Amygdala (tissue), 56 donors: ENCODE measurements at regions not wholly inside any gene's neighbourhood (a gene's known extent, or its start where the extent isn't known, plus 50 kb on each side); places are given as distances from the start of the nearest gene placed in this dataset.
A peak's percentile ranks its signal among the peaks of the same experiment; 100 is the strongest.
"Not testable (repeated sequence)": the region's sequence is repeated elsewhere in the genome, so short reads cannot be mapped to it uniquely, and the experiment has no call there.

Source experiments
- DNase-seq, 56 donors: peaks; one replicate each; lab custom pipeline; 2025; lab: John Stamatoyannopoulos, UW

DNA sequence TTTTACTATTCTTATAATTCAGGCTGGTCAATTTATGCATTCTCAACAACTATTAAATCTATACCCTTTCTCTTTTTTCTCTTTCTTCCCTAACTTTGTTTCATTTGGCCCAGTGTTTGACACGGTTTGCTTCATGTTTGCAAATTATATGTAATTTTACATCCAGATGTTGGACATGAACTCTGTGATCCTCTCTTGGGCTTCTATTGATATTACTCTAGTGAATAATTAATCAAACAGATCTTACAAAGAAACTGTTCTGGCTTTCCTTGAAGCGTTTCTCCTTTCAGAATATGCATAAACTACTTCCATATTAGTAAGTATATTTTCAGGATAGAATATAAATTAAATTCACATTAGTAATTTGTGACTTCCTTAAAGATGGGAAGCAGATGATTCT, 225.1 kb upstream of the TMEFF2 start:
- DNase-seq: no peak

DNA sequence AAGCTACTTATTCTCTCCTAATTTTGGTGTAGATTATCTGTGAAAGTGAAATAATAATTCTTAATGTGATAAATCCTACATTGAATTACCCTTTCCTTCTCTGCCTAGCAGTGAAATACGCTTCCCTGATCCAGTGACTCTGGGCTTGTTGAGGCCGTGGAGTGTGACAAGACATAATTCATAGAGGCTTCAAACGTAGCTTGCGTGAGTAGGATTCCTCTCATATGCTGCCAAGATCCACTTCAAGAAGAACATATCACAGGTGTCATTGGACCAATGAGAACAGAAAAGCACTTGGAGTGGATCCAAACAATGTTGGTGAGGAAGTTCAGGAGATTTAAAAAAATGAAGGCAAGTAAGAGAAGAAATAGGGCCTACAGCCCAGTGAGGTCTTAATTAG, 221.3 kb upstream of the TMEFF2 start:
- no peak for DNase-seq

DNA sequence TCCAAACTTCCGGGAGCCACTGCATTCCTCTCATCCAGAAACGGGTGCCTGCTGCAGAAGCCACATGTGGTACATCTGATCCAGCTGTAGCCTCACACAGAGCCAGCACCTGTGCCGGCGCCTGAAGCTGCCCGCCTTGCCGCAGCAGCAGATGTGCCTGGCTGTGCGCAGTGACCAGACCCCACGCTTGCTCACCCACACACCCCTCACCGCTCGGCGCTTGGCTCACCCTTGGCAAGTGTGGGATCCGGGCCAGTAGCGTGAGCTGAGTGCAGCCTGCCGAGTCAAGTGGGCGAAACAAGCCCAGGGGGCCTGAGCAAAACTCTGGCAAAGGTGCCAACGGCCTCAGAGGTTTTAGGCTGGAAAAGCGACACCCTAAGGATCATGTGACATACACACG, 220.1 kb upstream of the TMEFF2 start:
- DNase-seq: peak in 1 of 56 donors; percentile 0

DNA sequence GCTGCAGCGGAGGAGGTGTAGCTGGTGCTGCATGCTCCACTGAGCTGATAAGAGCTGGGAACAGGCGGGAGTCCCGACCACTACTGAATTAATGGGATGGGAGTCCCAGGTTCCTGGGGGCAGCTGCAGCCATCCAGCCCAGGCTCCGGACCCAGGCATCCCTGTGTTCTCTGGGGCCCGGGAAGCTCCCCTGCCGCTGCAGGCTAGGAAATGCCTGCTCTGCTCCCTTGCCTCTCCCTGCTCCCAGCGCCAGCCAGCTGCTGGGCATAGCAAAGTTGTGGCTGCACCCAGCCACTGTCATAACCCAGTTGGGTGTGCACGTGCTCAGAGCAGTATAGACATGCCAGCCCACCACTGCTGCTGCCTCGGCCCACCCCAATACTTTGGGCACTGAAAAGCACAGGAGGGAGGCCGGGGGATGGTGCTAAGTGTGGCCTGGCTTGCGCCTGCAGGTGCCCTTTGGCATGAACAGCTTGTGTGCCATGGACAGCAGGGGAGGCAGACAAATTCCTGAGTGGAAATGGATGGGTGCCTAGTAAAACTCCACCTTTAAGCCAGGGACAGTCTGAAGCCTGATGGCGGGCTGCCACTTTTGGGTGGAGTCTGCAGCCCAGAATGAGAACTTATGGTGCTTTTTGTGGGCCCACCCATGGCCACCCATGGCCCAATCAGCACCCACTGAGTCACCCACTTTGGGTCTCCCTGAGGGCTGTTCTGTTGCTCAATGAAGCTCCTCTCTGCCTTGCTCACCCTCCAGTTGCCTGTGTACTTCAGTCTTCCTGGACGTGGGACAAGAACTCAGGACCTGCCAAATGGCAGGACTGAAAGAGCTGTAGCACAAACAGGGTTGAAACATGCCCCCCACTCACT, 219.3 kb upstream of the TMEFF2 start:
- peak in 1 of 56 donors; percentile 0 for DNase-seq

DNA sequence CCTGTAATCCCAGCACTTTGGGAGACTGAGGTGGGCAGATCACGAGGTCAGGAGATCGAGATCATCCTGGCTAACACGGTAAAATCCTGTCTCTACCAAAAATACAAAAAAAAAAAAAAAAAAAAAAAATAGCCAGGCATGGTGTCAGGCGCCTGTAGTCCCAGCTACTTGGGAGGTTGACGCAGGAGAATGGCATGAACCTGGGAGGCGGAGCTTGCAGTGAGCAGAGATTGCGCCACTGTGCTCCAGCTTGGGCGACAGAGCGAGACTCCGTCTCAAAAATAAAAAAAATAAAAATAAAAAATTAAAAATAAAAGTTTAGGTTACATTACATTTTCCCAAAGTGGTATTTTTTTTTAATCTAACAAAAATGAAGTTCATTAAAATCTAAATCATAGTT, 218.1 kb upstream of the TMEFF2 start:
- DNase-seq: peak in 1 of 56 donors; percentile 0

DNA sequence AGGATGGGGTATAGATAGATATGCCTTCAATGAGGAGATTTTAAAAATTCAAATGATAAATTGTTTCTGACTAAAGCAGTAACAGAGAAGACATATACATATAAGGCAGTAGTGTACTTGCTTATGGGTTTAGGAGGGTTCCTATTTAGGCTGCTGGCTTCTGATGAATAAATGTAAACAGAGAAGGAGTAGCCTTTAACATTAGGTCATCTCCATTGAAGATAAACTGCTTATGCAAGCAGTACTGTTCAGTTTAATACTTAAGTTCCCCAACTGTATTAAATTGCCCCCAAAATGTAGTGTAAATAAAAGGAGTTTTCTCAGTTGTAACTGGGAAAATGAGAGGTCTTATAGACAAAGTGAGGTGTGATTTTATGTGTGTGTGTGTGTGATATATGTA, 217.7 kb upstream of the TMEFF2 start:
- no peak for DNase-seq

DNA sequence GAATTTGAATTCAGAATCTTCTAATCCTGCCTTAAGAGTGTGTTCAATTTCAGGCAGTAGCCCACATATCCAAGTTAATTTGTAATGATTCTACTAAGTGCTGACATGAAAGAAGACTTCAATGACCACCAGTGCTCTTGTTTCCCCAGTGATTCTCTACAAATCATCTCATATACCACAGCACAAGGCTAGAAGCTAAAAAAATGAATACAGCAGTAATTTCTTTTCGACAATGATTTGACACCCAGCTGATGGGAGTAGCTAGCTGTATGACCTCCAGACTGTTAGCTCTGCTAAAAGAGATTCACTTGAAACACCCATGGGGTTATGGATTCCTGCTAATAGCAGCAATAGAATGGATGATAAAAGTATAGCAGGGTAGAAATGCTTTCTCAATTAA, 217.0 kb upstream of the TMEFF2 start:
- no peak for DNase-seq

DNA sequence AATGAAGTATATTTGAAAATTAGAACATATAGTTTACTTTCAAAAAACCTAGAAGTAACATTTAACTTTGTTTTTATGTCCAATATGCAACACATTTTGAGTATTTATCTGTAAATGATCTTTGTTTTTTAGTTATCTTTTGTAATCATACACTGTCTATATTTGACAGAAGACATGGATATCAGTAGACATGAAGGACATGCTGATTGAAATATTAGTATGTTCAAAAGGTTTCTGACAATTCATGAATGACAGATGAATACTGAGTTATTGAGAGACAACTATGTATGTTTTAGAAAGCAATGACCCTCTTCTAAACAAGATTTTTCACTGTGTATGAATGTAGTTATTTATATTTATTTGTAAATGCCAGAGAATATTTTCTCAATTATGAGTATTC, 215.6 kb upstream of the TMEFF2 start:
- DNase-seq: no peak

DNA sequence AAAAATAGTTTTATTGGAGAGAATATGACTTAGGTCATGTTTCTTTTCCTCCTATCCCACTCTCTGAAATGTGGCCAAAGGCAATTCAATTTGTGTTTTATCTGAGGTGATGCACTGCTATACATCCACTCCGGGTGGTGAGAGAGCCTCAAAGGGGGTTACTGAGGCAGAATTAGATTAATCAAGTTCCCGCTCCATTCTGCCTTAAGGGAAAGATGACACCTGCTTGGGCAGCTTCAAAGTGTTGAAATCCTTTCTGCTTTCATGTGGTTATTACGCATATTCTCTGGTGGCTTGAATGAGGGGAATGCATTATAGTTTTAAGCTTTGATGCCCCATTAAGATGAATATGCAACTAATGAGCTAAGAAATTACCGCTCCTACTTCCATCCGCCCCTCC, 213.0 kb upstream of the TMEFF2 start:
- DNase-seq: no peak

DNA sequence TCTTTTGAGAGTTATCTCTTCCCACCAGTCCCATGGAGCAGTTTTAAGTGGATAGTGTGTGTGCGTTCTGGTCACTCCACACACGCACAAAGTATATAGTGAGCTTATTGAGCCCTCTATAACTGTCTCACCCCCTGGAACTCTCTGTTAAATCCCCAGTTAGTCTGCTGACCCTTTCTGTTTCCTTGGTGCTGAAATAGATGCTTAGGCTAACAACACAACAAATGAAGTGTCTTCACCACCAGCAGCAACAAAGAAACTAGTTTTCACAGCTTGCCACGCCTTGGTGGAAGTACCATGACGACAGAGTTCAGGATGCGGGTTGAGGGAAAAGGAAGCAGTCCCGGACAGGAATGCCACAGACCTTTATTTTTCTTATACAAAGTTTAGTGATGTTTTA, 203.5 kb upstream of the TMEFF2 start:
- DNase-seq: no peak

DNA sequence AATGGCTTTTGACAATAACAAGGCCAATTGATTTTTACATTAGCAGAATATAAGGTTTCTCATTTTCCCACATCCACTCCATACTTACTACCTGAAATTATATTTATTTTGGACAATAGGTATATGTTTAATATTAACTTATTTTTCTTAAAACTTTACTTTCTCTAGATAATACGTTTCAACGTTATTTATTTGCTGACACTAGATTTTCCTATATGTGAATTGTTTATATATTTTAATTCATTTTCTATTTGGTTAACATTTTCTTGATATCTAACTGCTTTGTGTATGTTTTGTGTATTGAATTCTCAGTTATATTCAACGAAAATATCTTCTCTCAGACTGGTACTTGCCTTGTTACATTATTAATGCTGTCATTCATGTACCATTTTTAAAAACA, 199.9 kb upstream of the TMEFF2 start:
- DNase-seq: no peak

DNA sequence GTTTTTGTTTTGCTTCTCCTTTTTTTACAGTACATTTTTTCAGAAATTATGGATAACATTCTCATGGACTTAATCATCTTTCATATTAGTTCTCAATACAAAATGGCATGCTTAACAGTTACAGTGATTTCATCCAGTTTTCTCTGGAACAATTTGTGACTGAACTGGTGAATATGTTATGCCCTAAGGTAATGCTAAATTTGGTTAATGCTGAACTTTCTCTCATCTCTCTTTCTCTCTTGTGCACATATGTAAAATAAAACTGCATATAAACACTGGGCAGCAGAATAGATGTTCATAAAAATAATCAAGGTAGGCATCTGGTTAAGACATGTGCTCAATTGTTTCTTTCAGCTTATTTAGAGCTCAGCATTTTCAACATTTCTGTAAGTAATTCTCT, 196.3 kb upstream of the TMEFF2 start:
- no peak for DNase-seq

DNA sequence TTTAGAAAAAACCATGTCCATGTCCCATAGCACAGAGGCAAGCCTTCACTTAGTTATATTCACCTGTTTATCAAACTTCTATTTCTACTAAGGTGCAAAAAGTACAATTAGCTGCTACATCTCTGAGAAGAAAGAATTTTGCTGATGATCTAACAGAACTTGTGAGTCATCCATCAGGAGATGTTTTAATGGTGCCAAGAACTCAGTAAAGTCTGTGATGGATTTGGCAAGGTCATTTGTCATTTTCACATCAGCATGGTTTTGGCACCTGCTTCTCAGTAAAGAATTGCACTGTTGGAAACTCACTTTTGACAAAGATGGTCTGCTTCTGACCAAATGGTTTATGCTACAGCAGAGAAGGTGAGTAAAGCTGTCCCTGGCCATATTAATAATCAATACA, 195.7 kb upstream of the TMEFF2 start:
- no peak for DNase-seq

DNA sequence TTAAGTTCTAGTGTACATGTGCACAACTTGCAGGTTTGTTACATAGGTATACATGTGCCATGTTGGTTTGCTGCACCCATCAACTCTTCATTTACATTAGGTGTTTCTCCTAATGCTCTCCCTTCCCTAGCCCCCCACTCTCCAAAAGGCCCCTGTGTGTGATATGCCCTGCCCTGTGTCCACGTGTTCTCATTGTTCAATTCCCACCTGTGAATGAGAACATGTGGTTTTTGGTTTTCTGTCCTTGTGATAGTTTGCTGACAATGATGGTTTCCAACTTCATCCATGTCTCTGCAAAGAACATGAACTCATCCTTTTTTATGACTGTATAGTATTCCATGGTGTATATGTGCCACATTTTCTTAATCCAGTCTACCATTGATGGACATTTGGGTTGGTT, 189.5 kb upstream of the TMEFF2 start:
- not testable (repeated sequence) for DNase-seq

DNA sequence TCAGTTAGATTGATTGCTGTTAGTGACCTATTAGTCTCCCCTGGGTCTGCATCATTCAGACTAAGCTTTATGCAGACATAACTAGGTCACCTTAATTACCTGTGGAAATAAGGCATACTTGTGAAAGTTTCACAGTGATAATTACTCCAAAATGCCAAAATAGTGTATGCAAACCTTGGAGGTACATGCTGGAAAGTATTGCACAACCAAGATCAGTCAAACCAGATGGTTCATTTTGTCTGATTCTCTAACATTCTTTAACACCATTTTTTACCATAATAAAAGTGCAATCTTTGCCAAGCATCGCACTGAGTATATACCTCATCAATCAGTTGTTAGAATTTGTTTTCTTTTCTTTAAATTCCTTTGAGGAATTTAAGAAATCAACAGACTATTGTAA, 186.3 kb upstream of the TMEFF2 start:
- DNase-seq: no peak

DNA sequence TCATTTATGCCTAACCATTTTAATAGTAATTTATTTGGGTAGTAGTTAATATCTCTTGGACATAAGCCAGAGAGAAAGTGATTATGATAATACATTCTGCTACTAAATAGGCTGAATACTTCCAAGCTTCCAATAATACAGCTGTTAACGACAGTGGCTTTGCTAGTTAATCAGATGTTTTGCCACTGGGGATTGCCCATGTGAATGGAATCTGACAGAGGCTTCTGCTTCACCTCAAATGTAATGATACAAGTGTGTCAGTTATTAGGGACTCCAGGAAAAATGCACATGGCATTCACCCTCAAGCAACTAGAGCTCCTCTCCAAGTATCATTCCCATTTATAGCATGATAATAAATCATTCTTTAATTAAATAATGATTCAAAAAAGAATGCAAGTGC, 185.0 kb upstream of the TMEFF2 start:
- DNase-seq: no peak

DNA sequence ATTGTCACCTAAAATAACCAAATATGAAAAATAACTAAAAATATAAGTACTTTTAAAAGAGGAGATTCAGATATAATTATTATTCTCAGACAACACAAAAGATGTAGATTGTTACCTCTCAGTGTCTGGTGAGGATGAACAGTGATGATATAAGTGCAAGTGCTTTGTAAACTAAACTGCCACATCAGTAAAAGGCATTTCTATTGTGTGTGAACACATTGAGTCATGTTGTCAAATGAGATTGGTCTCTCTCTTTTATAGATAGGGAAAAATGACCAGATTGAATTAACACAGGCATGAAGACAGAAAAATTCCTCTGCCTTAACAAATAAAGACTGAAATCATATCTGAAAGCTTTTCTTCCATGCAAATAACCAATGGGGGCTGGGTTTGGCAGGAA, 182.4 kb upstream of the TMEFF2 start:
- DNase-seq: no peak

DNA sequence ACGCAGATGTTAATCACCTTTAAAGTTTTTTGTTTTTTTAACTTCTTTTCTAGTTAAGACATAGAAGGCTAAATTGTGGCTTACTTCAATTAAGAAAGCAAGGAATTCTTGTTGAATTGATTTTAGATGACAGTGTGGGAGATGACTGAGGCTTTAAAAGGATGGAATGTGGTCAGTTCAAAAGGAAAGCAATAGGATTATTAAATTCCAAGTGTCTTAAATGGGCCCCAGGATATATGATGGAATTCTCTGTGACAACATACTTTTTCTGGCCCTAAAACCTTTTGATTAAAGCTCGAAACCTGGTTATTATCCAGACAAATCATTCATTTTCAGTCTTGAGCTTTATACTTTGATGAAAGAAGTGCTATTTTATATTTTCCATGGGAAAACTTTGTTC, 179.0 kb upstream of the TMEFF2 start:
- DNase-seq: no peak

DNA sequence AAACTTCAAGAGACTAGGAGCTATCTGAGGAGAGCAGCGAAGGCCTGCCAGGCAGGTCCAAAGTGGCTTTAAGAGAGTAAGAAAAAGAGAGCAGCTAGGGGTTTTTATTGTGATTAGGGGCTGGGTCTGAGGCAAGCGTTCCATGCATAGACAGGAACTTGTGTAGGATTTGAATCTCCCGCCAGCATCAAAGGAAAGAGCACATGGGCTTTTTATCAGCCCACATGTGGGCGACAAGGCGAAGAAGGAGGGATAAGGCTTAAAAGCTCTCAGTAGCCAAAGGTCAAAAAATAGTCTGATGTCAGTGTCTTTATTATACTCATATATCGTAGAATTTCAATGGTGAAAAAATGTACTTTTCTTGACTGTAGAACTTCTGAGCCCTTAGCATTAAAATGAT, 178.5 kb upstream of the TMEFF2 start:
- no peak for DNase-seq

DNA sequence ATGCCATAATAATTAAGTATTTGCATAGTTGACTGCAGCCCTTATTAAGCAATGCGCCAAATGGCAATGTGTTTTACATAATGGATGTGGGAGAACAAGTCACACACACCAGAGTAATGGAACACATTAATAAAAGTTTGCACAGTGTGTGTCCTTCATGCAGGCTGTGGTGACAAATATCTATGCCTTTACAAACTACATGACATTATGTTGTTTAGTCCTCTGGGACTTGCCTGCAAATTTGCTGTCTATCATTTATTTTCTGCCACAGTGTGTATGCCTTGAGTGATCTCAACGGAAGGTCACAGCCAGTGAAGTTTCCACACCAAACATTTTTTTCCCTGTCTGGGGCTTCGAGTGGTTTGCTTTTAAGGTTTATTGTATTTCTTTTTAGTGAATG, 175.2 kb upstream of the TMEFF2 start:
- DNase-seq: no peak

DNA sequence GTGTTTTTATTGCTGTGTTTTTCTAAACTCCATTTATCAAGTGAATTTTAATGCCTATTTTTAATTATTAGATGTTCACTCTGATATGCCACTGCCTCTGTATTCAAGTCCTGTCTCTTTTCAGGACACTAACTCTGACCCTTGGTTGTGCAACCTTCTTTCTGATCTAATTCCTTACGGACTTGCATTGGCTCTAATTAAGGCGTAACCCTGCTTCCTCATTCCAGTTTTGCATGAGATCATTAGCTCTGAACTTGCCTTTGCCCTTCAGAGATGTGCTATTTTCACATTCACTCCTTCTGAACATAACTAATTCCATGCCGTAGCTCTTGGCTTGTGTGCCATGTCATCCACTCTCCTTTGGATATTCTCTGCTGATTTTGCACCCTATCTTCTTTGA, 162.5 kb upstream of the TMEFF2 start:
- no peak for DNase-seq

DNA sequence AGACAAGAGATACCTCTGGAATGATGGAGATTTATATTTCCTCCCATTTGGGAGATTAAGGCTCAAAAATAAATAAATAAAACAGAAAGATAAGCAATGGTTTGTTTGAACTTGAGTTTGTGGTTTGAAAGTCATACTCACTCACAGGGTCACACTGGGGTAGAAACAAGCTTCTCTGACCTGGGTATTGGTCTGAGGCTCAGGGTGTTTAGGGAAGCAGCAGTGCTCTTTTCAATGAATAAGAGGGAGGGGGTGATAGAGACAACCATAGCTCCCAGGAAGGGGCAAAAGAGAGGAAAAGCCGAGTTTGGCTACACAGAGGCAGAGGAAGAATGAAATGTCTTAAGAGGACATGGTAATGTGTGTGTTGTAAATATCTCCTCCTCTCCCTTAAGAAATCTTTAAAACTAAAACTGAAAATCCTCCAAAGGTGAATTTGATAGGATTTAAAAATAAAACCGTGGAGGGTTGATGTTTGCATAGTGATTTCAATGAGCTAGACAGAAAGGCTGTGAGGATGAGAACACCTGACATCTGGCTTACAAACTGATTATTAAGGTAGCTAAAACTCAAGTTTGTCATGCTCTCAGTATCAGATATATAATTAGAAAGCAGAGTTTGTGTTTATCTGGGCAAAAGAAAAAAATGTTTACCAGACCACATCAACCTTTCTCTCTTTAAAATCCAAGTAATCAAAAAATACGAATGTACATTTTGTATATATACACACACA, 159.9 kb upstream of the TMEFF2 start:
- no peak for DNase-seq
